ENCODE measurements at regions not wholly inside any gene's neighbourhood (a gene's known extent, or its start where the extent isn't known, plus 50 kb on each side); places are given as distances from the start of the nearest gene placed in this dataset.

GRCh38 chr5:4225741-4226140, 630.1 kb downstream of the IRX1 start:
- TF ChIP-seq EZH2 (IDR thresholded peaks at IDR 0.05; ENCODE audit: borderline replicate concordance, low read depth, low read length, severe bottlenecking), result no peak
- TF ChIP-seq POLR2A (IDR thresholded peaks at IDR 0.05; ENCODE audit: low read depth, low read length), result no peak
- TF ChIP-seq MAX (IDR thresholded peaks at IDR 0.05; ENCODE audit: insufficient read depth, insufficient read length), result no peak
